ENCODE measurements at regions not wholly inside any gene's neighbourhood (a gene's known extent, or its start where the extent isn't known, plus 50 kb on each side); places are given as distances from the start of the nearest gene placed in this dataset.

DNA sequence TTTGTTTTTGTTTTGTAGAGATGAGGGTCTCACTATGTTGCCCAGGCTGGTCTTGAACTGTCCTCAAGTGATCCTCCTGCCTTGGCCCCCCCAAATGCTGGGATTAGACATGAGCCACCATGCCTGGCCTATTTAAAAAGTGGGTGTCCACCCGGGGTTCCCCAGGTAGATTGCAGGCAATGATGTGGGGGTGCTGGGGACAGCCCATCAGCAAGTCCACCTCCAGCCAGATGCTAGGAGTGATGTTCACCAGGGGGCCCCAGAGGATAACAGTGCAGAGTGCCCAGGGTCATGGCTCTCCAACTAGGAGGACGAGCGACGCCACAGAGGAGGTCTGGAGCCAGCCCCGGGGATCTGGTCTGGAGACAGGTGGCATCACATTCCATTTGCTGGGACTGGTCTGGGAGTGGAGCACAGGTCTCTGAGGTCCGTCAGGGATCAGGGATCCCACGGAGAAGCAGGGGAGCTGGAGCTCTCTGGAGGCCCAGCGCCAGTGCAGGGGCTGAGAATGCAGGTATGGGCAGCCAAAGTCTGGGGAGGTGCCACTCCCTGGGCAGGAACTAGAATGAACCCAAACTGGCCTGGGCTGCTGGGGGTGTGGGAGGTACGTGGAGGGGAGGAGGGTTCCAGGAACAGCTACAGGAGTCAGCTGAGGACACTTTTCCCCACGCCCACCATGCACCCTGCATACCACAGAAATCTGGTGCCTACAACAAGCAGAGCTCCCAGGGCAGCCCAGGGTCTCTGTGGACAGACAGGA lies 51.2 kb upstream of the PCSK6 start:
- Mint-ChIP-seq H3K4me3 (no peak overlapping the region), H3K36me3 (ENCODE audit: low read depth) (no peaks in the 10 kb centered on the region), H3K4me1 (ENCODE audit: low read depth) (no peaks in the 10 kb centered on the region), H3K9me3 (no peaks in the 10 kb centered on the region), H3K27ac (no peak overlapping the region), H3K27me3 (peaks cover 21% of the 10 kb centered on the region)
- Histone ChIP-seq H3K36me3 (ENCODE audit: insufficient read depth, low read length) (no peaks in the 10 kb centered on the region), H3K4me1 (ENCODE audit: insufficient read depth, low read length) (no peaks in the 10 kb centered on the region), H3K27ac (ENCODE audit: low read depth in 1 of 2, low read length in 2 of 2) (no peak overlapping the region), H3K4me3 (ENCODE audit: low read length) (no peak overlapping the region), H3K9me3 (ENCODE audit: control insufficient read depth in 1 of 2, insufficient read depth in 1 of 2, low read length in 2 of 2) (peaks cover 0 to 29% of the 10 kb centered on the region in 2 experiments), H3K27me3 (ENCODE audit: control insufficient read depth in 1 of 2, insufficient read depth in 2 of 2, low read length in 2 of 2) (peaks cover 0 to 5% of the 10 kb centered on the region in 2 experiments)
- ATAC-seq (ENCODE audit: poor library complexity), result no peak
- intact Hi-C loops (cut with DNase I, micrococcal nuclease), result no loop called here
- ChIA-PET CTCF (no interaction called here), POLR2A (no interaction called here)
- TF ChIP-seq, protein P1, sequence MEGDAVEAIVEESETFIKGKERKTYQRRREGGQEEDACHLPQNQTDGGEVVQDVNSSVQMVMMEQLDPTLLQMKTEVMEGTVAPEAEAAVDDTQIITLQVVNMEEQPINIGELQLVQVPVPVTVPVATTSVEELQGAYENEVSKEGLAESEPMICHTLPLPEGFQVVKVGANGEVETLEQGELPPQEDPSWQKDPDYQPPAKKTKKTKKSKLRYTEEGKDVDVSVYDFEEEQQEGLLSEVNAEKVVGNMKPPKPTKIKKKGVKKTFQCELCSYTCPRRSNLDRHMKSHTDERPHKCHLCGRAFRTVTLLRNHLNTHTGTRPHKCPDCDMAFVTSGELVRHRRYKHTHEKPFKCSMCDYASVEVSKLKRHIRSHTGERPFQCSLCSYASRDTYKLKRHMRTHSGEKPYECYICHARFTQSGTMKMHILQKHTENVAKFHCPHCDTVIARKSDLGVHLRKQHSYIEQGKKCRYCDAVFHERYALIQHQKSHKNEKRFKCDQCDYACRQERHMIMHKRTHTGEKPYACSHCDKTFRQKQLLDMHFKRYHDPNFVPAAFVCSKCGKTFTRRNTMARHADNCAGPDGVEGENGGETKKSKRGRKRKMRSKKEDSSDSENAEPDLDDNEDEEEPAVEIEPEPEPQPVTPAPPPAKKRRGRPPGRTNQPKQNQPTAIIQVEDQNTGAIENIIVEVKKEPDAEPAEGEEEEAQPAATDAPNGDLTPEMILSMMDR (IDR thresholded peaks at IDR 0.05), result no peak
- peak in 1 of 14 experiments; percentile 25 for DNase-seq

DNA sequence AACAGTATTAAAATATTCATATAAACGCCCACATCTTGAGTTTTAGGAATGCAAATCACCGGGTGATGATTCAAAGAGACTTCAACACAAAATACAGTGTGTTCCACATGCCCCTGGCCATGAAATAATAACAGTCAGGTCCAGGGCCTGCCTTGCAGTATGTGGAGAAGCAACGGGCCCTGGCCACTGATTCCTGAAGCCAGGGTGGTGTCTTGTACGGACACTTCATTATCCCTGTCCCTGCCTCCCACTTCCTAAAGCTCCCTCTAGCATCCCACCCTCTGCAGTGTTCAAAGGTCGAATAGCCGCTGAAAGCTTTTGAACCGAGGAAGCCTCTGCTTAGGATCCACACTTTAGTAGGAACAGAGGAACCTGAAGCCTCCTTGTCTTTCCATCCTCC lies 50.4 kb upstream of the PCSK6 start:
- TF ChIP-seq, protein P1 (IDR thresholded peaks at IDR 0.05), result no peak
- ATAC-seq (ENCODE audit: poor library complexity), result no peak
- intact Hi-C loops (cut with DNase I, micrococcal nuclease), result no loop called here
- no peaks in the 10 kb centered on the region for H3K4me1 Mint-ChIP-seq (ENCODE audit: low read depth)
- peaks cover 18% of the 10 kb centered on the region for H3K27me3 Mint-ChIP-seq
- peaks cover 0 to 5% of the 10 kb centered on the region in 2 experiments for H3K27me3 ChIP-seq (ENCODE audit: control insufficient read depth in 1 of 2, insufficient read depth in 2 of 2, low read length in 2 of 2)
- H3K4me1 ChIP-seq (ENCODE audit: insufficient read depth, low read length), result no peaks in the 10 kb centered on the region
- H3K27ac ChIP-seq (ENCODE audit: low read depth in 1 of 2, low read length in 2 of 2), result no peak overlapping the region
- CTCF ChIA-PET, result no interaction called here
- no peak overlapping the region for H3K4me3 ChIP-seq (ENCODE audit: low read length)
- H3K36me3 Mint-ChIP-seq (ENCODE audit: low read depth), result no peaks in the 10 kb centered on the region
- H3K36me3 ChIP-seq (ENCODE audit: insufficient read depth, low read length), result no peaks in the 10 kb centered on the region
- H3K9me3 Mint-ChIP-seq, result no peaks in the 10 kb centered on the region
- no peak overlapping the region for H3K4me3 Mint-ChIP-seq
- POLR2A ChIA-PET, result no interaction called here
- no peak for DNase-seq
- H3K27ac Mint-ChIP-seq, result no peak overlapping the region
- H3K9me3 ChIP-seq (ENCODE audit: control insufficient read depth in 1 of 2, insufficient read depth in 1 of 2, low read length in 2 of 2), result peaks cover 0 to 29% of the 10 kb centered on the region in 2 experiments

DNA sequence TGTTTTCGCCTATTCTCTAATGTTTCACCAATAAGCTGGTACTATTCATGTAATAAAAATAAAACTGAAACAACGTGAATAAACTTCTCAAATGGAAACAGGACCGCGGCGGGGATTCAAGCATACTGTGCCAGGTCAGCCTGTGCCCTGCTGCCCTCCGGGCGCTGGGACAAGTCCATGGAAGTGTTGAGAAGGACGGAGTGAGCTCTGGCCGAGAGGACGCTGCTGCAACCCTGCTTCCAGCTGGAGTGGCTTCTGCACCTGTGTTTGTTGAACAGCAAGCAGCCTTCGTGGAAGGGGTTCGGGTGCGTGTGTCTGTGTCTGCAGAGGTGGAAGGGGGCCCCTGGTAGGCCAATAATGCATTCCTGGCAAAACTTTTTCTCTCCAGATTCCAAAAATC lies 50.0 kb upstream of the PCSK6 start:
- Mint-ChIP-seq H3K27me3 (peaks cover 14% of the 10 kb centered on the region), H3K4me3 (no peak overlapping the region), H3K9me3 (no peaks in the 10 kb centered on the region), H3K27ac (no peak overlapping the region), H3K36me3 (ENCODE audit: low read depth) (no peaks in the 10 kb centered on the region), H3K4me1 (ENCODE audit: low read depth) (no peaks in the 10 kb centered on the region)
- ATAC-seq (ENCODE audit: poor library complexity) (no peak), DNase-seq (no peak)
- Histone ChIP-seq H3K4me3 (ENCODE audit: low read length) (no peak overlapping the region), H3K9me3 (ENCODE audit: control insufficient read depth in 1 of 2, insufficient read depth in 1 of 2, low read length in 2 of 2) (peaks cover 0 to 29% of the 10 kb centered on the region in 2 experiments), H3K4me1 (ENCODE audit: insufficient read depth, low read length) (no peaks in the 10 kb centered on the region), H3K27ac (ENCODE audit: low read depth in 1 of 2, low read length in 2 of 2) (no peak overlapping the region), H3K27me3 (ENCODE audit: control insufficient read depth in 1 of 2, insufficient read depth in 2 of 2, low read length in 2 of 2) (peaks cover 0 to 5% of the 10 kb centered on the region in 2 experiments), H3K36me3 (ENCODE audit: insufficient read depth, low read length) (no peaks in the 10 kb centered on the region)
- TF ChIP-seq, protein P1 (IDR thresholded peaks at IDR 0.05), result no peak
- intact Hi-C loops (cut with DNase I, micrococcal nuclease), result no loop called here
- ChIA-PET CTCF (no interaction called here), POLR2A (no interaction called here)
